ENCODE measurements at regions not wholly inside any gene's neighbourhood (a gene's known extent, or its start where the extent isn't known, plus 50 kb on each side); places are given as distances from the start of the nearest gene placed in this dataset.
"Not testable (repeated sequence)": the region's sequence is repeated elsewhere in the genome, so short reads cannot be mapped to it uniquely, and the experiment has no call there.

DNA sequence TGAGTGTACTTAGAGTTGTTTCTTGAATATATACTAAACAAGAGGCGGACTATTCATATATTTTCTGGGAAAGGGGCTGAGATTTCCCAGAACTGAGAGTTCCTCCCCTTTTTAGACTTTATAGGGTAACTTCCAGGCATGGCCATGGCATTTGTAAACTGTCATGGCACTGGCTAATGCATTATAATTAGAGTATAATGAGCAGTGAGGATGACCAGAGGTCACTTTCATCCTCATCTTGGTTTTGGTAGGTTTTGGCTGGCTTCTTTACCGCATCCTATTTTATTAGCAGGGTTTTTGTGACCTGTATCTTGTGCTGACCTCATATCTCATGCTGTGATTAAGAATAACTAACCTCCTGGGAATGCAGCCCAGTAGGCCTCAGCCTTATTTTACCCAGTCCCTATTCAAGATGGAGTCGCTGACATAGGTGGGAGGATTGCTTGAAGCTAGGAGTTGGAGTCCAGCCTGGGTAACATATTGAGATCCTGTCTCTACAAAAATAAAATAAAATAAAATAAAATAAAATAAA lies 91.4 kb downstream of the MOBP start:
- intact Hi-C loops (cut with DNase I) = no loop called here
- no peak for DNase-seq (ENCODE audit: low spot score)

DNA sequence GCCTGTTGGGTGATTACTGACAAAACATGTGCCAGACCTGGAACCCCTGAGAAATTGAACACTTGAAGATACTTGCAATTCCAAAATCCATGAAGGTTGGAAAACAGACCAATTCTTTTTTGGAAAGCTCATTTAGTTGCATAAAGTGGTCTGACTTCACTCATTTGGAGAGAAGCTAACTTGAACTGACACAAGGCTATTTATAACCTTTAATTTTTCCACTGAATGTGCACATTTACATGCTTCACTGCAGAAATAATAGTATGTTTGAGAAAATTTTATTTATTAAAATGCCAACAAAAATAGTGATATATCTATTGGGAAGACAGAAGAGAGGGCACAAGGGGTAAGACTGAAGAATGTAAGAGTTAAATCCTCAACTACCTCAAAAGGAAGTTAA lies 92.1 kb downstream of the MOBP start:
- DNase-seq (ENCODE audit: low spot score) = no peak
- intact Hi-C loops (cut with DNase I) = no loop called here

DNA sequence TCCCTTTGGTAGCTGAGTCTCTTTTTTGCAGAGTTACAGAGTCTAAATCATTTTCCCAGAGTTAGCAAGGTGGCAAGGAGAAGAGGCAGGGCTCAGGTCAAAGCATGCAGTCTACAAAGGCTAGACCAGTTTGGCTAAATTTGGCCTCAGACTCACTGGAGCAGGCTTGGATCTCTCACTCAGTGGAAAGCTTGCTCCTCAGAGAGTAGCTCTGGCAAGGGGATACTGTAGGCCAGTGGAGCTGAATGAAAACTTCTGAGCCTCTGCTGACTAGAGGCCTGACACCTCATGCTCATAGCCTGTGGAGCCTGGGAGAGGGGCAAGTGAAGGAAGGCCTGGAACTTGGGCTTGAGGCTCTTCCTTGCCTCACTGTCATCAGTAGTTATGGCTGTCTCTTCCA lies 101.0 kb downstream of the MOBP start:
- intact Hi-C loops (cut with DNase I) = no loop called here
- DNase-seq (ENCODE audit: low spot score) = no peak

DNA sequence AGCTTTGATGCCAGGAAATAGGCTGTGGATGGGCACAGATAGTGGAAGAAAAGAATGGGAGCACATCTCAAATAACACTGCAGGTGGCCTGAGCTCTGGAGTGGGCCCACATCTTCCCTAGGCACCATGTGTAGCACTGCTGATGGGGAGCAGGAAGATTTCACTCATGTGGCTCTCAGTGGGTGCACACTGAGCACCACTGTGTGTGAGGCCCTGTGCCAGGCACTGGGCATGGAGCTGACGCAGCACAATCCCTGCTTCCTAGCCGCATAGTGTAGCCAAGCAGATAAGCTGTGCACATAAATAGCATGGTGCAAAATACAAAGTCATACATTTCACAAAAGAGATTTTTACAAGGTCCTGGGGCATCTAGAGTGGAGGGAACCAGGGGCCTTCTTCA lies 101.6 kb downstream of the MOBP start:
- no peak for DNase-seq (ENCODE audit: low spot score)
- intact Hi-C loops (cut with DNase I) = no loop called here

DNA sequence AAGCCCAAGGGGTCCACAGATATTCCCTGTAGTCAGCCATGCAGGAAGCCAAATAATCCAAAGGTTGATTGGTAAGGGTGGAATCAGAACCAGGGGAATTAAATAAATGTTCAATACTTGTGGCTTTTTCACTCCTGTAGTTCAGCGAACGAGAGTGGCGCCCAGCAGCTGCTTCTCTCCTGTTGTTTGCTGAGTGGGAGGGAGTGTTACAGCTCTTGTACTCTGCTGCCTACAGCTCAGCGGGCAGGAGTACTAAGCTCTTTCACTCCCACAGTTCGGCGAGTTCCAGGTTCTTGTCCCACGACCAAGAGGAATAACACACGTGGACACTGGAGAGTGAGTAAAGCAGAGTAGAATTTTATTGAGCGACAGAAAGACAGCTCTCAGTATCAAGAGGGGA lies 105.9 kb downstream of the MOBP start:
- intact Hi-C loops (cut with DNase I) = no loop called here
- no peak for DNase-seq (ENCODE audit: low spot score)

DNA sequence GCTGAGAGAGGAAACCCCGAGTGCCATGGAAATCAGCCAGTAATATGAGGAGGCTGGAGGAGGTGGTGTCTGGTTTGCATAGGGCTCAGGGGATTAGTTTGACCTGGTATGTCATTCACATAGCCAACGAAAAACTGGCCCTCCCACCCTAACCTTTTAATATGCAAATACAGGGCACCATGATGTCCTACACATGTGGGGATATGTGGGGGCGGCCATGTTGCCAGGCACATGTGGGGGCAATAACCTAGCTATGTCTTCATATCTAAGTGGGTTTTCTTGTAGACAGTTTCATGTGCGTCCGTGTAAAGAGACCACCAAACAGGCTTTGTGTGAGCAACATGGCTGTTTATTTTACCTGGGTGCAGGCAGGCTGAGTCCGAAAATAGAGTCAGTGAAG lies 110.1 kb downstream of the MOBP start:
- intact Hi-C loops (cut with DNase I) = no loop called here

DNA sequence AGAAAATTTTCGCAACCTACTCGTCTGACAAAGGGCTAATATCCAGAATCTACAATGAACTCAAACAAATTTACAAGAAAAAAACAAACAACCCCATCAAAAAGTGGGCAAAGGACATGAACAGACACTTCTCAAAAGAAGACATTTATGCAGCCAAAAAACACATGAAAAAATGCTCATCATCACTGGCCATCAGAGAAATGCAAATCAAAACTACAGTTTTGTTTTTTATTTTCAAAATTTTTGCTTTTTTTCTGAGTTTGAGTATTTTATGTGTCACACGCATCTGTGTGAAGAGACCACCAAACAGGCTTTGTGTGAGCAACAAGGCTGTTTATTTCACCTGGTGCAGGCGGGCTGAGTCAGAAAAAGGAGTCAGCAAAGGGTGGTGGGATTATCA lies 118.7 kb downstream of the MOBP start:
- DNase-seq (ENCODE audit: low spot score); intact Hi-C loops (cut with DNase I): not testable (repeated sequence)

More for the DNA sequence above, 110.1 kb downstream of the MOBP start:
- no peak for DNase-seq (ENCODE audit: low spot score)

DNA sequence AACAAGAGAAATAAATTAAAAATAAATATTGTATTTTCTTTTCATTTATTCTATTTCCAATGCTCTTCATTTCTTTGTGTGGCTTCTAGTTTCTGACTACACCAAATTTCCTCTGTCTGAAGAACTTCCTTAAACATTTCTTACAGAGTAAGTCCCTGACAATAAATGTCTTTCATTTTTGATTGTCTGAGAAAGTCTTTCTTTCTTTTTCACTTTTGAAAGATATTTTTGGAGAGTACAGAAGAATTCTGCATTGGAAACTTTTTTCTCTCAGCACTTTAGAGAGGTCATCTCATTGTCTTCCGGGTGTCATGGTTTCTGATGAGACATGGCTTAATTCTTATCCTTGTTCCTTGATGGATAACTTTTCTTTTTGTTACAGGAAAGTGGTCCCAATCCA lies 119.6 kb downstream of the MOBP start:
- DNase-seq (ENCODE audit: low spot score) = no peak
- intact Hi-C loops (cut with DNase I) = no loop called here

DNA sequence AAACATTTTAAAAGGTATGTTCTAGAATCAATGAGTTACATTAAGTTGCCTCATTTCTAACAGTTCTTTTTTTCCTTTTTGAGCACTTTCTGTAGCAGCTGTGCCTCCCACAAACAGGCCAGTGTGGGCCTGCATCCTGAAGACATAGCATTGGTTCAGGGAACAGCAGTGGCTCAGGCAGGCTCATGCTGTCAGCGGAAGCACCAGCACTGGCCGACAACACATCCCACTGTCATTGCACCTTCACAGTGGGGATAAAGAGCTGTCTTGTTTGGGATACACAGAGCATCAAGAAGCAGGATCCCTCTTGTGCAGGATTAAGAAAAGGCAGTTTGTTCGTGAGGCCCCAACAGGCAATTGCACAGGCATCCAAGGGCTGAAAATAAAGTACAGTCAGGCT lies 123.3 kb downstream of the MOBP start:
- intact Hi-C loops (cut with DNase I) = no loop called here
- DNase-seq (ENCODE audit: low spot score) = no peak

DNA sequence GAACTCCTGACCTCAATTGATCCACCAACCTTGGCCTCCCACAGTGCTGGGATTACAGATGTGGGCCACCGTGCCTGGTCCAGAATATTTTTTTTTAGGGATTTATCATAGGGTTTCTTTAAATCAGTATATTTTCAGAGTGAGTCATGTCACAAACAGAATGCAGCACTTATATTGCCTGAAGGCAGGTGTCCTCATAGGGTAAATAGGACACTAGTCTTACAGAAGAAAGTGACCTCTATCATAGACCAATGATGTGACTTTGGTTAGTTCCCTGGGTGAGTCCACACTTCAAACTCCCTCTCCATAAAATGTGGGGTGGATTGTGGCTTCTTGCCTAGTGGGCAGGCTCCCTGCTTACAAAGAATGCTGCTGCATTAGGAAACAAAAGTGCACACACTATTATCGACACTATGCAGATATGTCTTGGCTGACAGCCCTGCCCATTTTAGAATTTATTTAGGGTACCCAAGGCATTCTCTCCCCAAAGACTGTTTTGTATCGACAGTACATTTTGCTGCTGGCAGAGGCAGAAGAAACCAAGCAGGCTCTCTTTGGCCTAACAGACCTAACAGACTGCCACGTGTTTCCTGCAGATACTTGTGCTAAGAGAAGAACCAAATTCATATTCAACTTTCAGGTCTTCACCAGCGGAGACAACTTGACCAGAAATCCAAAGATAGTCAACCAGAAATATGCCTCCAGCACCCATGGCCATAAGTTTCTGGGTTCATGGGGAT lies 125.0 kb downstream of the MOBP start:
- no peak for DNase-seq (ENCODE audit: low spot score)
- intact Hi-C loops (cut with DNase I) = no loop called here

DNA sequence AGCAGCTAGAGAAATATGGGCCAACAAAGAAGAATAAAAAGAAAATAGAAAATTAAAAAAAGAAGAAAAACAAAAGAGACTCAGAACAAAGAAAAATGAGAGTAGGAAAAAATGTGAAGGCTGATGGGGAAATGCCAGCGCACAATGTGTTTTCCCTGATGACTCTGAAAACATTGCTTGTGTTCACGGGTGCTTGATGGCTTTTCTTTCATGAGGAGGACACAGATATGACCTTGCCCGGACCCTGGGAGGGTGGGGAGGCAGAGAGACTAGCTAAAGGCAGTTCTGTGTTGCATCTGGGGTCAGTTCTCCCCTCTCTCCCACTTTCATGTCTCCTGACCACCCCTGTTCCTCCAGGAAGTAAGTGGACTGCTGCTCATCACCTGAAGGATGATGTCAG lies 125.9 kb downstream of the MOBP start:
- intact Hi-C loops (cut with DNase I) = no loop called here
- no peak for DNase-seq (ENCODE audit: low spot score)

DNA sequence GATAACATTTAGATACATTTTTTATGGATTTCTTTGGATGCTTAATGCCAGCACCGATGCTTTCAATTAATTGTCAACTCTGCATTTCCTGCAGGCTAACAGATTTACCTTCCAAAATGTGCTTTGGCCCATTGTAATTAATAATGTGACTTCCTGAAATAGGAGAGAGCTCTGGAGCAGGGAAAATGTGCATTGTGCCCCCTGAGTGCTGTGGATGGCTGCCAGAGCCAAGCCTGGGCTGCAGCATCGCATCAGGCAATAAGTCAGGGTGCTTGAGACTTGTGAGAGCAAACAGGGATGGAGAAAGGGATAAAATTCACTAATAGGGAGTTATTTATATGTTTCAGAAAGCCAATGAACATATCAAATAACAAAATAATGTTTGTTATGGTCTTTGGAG lies 133.8 kb downstream of the MOBP start:
- intact Hi-C loops (cut with DNase I) = no loop called here
- no peak for DNase-seq (ENCODE audit: low spot score)

DNA sequence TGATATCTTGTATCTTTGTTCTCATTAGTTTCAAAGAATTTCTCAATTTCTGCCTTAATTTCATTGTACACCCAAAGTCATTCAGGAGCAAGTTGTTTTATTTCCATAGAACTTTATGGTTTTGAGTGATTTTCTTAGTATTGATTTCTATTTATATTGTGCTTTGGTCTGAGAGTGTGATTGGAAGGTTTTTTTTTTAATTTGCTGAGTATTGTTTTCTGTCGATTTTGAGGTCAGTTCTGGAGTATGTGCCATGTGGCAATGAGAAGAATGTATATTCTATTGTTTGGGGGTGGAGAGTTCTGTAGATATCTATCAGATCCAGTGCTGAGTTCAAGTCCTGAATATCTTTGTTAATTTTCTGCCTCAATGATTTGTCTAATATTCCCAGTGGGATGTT lies 138.4 kb downstream of the MOBP start:
- intact Hi-C loops (cut with DNase I) = no loop called here
- no peak for DNase-seq (ENCODE audit: low spot score)

DNA sequence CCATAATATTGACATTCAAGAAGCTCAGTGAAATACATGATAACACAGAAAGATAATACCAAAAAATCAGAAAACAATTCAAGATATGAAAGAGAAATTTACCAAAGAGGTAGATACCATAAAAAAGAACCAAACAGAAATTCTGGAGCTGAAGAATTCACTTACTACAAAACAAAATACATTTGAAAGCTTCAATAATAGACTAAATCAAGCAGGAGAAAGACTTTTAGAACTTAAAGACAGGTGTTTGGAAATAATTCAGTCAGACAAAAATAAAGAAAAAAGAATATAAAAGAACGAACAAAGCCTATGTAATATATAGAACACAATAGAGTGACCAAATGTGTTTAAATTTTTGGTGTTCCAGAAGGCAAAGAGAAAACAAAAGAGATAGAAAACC lies 158.7 kb downstream of the MOBP start:
- intact Hi-C loops (cut with DNase I) = no loop called here
- DNase-seq (ENCODE audit: low spot score) = no peak

DNA sequence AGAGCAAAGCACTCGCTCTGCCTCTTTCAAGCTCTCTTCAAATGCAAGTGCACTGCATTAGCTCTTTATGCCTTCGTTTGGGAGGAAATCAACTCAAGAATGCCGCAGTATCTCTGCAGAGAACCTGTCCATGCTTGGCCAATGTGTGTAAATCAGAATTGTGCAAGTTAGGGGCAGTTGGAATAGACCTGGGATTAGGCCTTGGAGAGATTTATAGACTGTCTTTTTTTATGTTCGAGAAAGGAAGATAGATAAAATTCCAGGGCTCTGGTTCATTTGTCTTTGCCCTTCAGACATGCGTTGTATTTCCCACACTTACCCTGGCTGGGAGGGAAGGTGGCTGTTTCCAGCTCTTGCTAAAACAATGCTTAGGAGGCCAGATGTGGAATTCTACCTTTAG lies 163.7 kb downstream of the MOBP start:
- intact Hi-C loops (cut with DNase I) = no loop called here
- DNase-seq (ENCODE audit: low spot score) = no peak

DNA sequence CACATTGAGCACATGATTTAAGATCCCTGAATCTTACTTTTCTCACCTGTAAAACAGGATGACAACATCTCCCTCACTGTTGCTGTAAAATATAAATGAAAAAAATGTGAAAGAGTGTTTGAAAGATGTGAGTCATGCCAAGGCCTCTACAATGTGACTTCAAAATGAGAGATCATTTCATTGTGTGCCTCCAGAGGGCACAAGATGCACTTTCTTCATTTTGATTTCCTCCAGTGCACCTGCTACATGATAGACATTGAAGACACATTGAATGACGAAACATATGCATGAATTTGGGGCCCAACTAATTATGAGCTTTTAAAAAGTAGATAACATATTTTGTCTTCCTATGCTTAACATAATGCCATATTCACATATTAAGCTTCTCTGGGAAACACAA lies 170.3 kb downstream of the MOBP start:
- no peak for DNase-seq (ENCODE audit: low spot score)

DNA sequence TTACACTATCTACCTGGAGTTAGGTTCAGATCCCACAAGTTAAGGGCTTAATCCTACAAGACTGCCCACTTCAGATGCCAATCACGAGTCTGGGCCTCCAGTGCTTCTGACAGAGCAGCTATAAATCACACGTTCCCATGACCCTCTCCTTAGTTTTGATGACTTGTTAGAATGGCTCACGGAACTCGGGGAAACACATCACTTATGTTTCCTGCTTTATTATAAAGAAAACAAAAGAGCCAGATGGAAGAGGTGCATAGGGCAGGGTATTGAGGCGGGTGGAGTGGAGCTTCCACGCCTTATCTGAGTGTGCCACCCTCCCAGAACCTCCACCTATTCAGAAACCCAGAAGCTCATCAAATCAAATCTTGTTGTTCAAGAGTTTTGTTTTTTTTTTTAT lies 170.8 kb downstream of the MOBP start:
- no peak for DNase-seq (ENCODE audit: low spot score)
- intact Hi-C loops (cut with DNase I) = no loop called here

More for the DNA sequence above, 170.3 kb downstream of the MOBP start:
- intact Hi-C loops (cut with DNase I) = no loop called here

DNA sequence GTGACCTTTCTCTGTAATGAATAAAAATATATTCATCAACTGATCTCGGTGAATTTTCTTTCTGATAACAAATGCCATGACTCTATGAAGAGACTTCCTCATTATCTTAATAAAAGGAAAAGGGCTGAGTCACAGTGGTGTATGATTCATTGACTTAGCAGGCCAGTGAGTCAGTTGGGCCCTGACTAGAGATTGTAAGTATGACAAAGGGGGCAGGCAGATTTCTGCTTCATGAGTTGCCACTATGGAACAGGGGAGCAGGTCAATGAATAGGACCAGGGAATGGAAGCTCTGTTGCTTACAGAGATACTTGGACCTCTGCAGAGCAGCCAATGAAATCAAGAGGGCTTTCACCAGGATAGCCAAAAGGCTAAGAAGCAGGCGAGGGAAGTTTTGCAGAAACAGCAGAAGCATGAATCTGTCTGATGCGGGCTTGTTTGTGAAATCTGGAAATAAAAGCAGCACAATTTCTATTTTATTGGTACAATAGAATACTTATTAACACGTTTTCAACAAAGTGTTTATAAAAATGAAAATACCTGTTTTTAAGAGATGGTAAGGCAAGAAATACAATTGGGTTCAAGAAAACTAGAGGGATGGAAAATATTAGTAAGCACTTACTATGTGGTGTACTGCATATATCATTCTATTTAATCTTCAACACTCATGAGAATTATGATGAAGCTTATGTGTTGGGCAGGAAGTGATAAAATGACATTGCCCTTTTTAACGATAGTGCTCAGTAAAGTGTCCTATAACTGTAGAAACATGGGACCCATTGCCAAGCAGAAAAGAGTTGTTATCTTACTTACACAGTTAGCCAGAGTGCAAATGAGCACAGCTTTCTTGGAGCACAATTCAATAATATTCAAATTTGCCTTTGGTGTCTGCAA lies 169.8 kb upstream of the MYRIP start:
- intact Hi-C loops (cut with DNase I) = no loop called here
- DNase-seq (ENCODE audit: low spot score) = no peak

DNA sequence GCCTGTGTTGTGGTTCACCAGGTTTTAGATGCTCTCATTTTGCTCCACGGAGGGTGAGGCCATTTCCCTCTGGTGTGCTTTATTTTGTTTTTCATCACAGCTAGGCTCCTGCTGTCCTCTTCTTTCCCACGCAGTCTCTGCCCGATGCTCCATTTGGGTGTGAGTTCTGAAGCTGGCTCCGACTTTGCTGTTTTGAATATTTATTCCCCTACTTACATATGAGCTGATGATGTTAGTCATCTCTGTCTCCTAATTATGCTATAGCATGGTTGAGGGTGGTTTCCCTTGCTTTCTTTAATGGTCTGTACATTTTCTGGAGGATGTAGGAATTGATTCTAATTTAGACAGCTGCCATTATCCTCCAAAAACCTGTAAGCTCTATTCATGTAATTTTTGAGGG lies 168.1 kb upstream of the MYRIP start:
- intact Hi-C loops (cut with DNase I) = no loop called here
- DNase-seq (ENCODE audit: low spot score) = no peak

DNA sequence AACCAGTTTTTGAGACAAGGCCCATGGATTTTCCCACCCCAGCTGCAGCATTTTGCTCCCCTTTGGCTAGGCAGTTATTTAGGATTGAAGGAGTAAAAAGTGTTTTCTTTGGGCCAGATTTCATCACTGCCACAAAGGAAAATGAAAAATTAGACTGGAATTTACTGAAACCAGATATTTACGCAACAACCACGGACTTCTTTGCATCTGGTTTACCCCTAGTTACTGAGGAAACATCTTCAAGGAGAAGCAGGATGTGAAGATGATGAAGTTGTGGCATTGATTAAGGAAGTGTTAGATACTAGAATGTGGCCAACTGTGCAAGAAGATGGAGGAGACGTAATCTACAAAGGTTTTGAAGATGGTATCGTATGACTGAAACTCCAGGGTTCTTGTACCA lies 165.2 kb upstream of the MYRIP start:
- DNase-seq (ENCODE audit: low spot score) = no peak

DNA sequence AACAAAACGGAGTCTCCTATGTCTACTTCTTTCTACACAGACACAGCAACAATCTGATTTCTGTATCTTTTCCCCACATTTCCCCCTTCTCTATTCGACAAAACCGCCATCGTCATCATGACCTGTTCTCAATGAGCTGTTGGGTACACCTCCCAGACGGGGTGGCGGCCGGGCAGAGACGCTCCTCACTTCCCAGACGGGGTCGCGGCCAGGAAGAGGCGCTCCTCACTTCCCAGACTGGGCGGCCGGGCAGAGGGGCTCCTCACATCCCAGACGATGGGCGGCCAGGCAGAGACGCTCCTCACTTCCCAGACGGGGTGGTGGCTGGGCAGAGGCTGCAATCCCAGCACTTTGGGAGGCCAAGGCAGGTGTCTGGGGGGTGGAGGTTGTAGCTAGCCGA lies 158.2 kb upstream of the MYRIP start:
- intact Hi-C loops (cut with DNase I); DNase-seq (ENCODE audit: low spot score): not testable (repeated sequence)

More for the DNA sequence above, 165.2 kb upstream of the MYRIP start:
- intact Hi-C loops (cut with DNase I) = no loop called here

Measured in cardiac septum (tissue), 1 donor.